NCI-H1694 treated with DMSO at 0.1 percent for 48 hours (cell line): ENCODE measurements at regions not wholly inside any gene's neighbourhood (a gene's known extent, or its start where the extent isn't known, plus 50 kb on each side); places are given as distances from the start of the nearest gene placed in this dataset.
"Not testable (repeated sequence)": the region's sequence is repeated elsewhere in the genome, so short reads cannot be mapped to it uniquely, and the experiment has no call there.

Experiments
- DNase-seq: peaks from one replicate; lab custom pipeline; 2025; lab: John Stamatoyannopoulos, UW

GRCh38 chr1:146883190-146883589, 54.9 kb upstream of the NBPF12 start:
- not testable (repeated sequence) for DNase-seq

- not testable (repeated sequence) for DNase-seq
Measured at GRCh38 chr1:146881096-146881495, 57.0 kb upstream of the NBPF12 start.

GRCh38 chr1:146863799-146864319, 74.3 kb upstream of the NBPF12 start:
- not testable (repeated sequence) for DNase-seq

GRCh38 chr1:146853147-146853546, 85.0 kb upstream of the NBPF12 start:
- not testable (repeated sequence) for DNase-seq

- DNase-seq: not testable (repeated sequence)
Measured at GRCh38 chr1:146850352-146850889, 87.7 kb upstream of the NBPF12 start.

GRCh38 chr1:146838725-146839124, 99.4 kb upstream of the NBPF12 start:
- DNase-seq: not testable (repeated sequence)

GRCh38 chr1:146826957-146827356, 111.2 kb upstream of the NBPF12 start:
- DNase-seq: not testable (repeated sequence)

- not testable (repeated sequence) for DNase-seq
Measured at GRCh38 chr1:146794236-146794635, 143.9 kb upstream of the NBPF12 start.

GRCh38 chr1:146792725-146793124, 145.4 kb upstream of the NBPF12 start:
- DNase-seq: not testable (repeated sequence)

GRCh38 chr1:146784212-146784940, 153.7 kb upstream of the NBPF12 start:
- not testable (repeated sequence) for DNase-seq

- not testable (repeated sequence) for DNase-seq
Measured at GRCh38 chr1:146781235-146781634, 156.9 kb upstream of the NBPF12 start.

GRCh38 chr1:146777826-146778602, 160.1 kb upstream of the NBPF12 start:
- DNase-seq: not testable (repeated sequence)

GRCh38 chr1:146774988-146775387, 163.1 kb upstream of the NBPF12 start:
- not testable (repeated sequence) for DNase-seq

- not testable (repeated sequence) for DNase-seq
Measured at GRCh38 chr1:146774271-146774670, 163.9 kb upstream of the NBPF12 start.

- not testable (repeated sequence) for DNase-seq
Measured at GRCh38 chr1:146771409-146771808, 166.7 kb upstream of the NBPF12 start.

GRCh38 chr1:146770998-146771397, 167.1 kb upstream of the NBPF12 start:
- DNase-seq: not testable (repeated sequence)

GRCh38 chr1:146763234-146763633, 174.9 kb upstream of the NBPF12 start:
- not testable (repeated sequence) for DNase-seq

- DNase-seq: not testable (repeated sequence)
Measured at GRCh38 chr1:146756858-146757257, 181.3 kb upstream of the NBPF12 start.

GRCh38 chr1:146748686-146749085, 189.4 kb upstream of the NBPF12 start:
- DNase-seq: not testable (repeated sequence)

- not testable (repeated sequence) for DNase-seq
Measured at GRCh38 chr1:146731981-146732680, 206.0 kb upstream of the NBPF12 start.

GRCh38 chr1:146729642-146730344, 208.3 kb upstream of the NBPF12 start:
- not testable (repeated sequence) for DNase-seq
